NCI-H446 (cell line): ENCODE measurements at regions not wholly inside any gene's neighbourhood (a gene's known extent, or its start where the extent isn't known, plus 50 kb on each side); places are given as distances from the start of the nearest gene placed in this dataset.

Source experiments
- DNase-seq, 2 experiments: peaks; one replicate each; lab custom pipeline; 2025; lab: John Stamatoyannopoulos, UW

DNA sequence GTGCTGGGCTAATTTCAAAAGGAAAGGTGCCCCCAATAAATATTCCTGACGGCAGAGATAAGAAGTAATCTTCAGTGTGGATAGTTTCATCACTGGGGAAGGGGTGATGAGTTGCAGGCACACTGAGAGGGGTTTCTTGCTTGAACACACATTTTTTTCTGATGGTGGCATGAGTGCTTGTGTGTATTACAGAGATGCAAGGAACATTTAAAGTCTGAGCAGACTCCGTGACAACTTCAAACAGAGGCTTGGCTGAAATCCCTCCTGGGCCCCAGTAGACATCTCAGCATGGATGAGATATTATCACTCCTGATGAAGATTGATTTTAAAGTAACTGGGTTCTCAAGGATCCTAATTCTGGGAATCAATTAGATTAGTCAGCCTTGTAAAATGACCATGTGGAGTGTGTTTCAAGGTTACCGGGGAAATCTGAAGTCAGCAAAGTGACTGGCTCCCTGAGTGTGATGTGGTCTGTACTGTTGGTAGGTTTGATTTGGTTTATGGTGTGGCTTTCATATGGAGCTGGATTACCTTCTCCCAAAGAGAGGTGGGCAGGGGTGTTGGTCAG lies 435.8 kb upstream of the EEF2KMT start:
- no peak for DNase-seq

DNA sequence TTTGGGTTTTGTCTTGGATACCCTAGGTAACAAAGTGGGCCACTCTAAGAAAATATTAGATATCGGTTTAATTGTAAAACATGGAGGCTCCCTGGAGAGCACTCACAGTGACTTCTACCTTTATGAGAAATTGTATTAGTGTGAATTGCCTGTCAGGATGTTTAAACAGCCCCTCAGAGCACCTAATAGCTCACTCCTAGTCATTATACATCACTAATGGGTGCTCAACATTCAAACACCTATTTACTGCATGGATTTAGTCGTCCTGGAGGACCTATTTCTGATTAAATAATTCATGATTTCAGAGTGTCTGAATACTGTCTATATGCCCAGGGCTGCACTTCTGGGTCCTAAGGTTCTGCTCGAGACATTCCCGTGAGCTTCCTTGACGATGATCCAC lies 430.2 kb upstream of the EEF2KMT start:
- no peak for DNase-seq

DNA sequence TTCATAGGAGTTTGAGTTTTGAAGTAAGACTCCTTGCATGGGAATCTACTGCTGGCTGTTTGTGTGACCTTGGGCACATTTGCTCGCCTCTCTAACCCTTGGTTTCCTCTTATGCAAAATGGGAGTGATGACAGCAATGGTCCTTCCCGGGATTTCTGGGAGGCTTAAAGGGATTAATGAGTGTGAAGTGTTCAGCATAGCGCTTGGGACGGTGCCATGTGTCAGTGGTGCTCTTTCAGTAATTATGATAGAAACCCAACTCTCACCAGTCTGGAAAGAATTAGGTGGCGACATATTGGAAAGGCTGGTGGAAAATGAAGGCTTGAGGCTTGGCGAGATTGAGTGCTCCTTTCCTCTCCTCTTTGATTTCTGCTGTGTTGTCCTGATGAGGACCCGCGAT lies 429.2 kb upstream of the EEF2KMT start:
- DNase-seq, result no peak

DNA sequence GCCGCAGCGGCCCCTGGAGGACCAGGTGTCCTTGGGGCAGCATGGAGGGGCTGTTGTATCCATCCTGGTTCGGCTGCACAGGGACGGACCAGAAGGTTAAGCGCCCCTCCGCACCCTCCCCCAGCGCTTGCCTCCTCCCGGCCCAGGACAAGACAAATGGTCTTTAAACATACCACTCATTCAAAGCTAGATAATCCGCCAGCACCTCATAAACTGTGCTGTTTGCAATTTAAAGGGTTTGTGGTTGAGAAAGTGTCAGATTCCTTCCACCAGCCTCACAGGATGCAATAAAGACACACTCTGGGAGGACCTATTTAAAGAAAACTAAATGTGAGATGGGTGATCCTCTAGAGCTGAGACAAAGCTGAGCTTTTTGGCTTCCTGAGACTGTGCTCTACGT lies 426.2 kb upstream of the EEF2KMT start:
- no peak for DNase-seq

DNA sequence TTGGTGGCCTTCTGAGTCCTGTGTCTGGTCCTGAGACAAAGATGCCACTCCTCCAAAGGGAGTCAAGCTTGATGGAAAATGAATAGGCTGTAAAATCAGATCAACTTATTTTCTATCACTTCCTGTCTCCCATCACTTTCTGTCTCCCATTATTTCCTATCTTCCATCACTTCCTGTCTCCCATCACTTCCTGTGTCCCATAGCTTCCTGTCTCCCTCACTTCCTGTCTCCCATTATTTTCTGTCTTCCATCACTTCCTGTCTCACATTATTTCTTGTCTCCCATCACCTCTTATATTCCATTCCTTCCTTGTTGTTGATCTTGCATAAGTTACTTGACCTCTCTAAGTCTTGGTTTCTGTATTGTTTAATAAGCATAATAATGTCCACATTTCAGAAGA lies 418.5 kb upstream of the EEF2KMT start:
- DNase-seq, result no peak

DNA sequence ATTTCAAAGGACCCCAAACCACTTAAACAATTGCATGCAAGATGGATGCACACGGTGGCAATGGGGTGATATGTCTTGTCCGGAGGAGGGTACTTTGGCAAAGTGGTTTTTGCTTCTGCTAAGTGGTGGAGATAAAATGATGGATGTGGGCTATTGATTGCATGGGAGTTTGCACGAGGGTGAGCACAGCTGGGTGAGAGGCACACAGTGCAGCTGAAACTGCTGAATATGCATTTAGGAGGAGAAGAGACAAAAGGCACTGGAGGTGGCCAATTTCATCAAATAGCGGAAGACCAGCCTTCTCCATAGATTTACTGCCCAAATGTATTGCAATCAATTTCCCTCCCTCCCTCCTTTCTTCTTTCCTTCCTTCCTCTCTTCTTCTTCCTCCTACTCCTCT lies 414.4 kb upstream of the EEF2KMT start:
- no peak for DNase-seq

DNA sequence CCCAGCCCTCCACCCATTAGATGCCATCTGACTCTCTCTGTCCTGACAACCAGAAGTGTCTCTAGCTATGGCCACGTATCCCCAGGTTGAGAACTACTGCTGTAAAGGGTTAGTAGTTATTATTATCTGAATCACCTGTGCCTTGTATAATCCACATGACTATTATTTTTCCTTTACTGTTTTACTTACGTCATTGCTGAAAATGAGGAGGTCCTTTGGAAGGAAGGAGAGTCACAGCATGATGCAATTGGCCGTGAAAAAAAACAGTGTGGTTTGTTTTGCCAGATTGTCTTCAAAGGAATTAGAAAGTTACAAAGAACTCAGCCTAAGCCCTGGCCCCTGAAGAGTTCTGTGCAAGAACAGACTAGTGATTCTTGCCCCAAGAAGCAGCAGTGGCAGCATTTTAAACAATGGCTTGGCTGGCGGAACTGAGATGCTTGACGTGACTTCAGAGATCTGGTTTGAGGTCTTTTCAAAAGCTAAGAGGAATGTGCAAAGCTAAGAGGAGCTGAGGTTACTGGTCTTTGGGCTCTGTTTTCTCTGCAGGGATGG lies 413.3 kb upstream of the EEF2KMT start:
- no peak for DNase-seq

DNA sequence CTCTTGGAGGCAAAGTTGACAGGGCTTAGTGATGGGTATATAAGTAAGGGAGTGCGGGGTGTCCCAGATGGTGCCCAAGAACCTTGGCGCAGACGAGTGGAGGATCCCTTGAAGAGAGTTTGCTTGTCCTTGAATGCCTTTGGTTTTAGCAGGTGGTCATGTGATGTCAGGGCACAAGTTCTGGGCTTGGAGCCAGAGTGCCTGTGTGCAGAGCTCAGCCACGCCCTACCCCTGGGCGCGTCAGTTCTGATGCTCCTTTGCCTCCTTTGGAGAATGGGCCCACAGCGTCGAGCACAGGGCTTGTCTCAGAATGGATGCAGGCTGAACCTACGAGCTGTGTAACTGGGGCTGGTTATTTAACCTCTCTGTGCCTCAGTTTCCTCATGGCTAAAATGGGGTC lies 412.2 kb upstream of the EEF2KMT start:
- peak in 1 of 2 experiments; percentile 1 for DNase-seq

DNA sequence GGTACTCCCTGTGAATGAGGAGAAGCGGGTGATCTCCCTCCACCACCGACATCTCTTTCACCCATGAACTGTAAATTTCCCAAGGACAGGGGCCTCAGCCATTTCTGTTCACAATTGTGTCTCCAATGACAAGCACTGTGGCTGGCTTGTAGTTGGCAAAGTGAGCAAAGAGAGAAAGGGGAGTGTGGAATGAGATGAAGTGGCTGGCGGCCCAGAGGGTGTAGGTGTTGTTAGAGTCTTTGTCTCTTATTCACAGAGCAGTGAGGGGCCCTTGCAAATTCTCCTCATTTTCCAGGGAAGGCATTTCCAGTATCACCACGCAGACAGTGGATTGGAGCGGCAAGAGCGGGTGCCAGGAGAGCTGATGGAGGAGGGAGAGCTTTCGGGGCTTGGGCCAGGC lies 411.7 kb upstream of the EEF2KMT start:
- no peak for DNase-seq

DNA sequence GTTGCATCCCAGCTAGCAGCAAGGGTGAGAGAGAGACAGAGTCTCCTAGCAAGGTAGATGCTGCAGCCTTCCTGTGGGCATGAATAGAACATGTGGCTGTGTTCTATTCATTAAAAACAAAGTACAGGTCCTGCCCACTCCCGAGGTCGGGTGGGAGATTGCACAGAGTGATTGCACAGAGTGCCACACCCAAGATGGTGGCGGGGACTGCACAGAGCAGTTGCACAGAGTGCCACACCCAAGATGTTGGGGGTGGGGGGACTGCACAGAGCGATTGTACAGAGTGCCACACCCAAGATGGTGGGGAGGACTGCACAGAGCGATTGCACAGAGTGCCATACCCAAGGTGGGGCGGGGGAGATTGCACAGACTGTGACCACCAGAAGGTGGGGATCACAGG lies 410.8 kb upstream of the EEF2KMT start:
- no peak for DNase-seq

DNA sequence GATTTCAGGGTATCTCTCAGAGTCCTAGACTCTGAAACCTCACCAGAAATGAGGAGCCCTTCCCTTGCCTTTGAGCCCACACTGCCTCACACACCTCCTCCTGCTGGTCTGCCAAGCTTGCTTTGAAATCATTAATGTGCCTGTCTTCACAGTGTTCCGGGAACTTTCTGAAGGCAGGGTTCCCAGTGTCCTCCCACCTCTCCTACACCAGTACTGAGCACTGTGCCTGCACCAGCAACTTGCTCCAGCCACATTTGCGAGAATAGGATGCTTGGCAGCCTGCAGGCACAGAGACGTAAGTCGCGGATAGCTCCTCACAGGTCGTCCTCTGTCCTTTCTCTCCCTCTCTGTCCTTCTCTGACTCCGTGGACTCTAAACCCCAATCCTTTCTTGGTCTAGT lies 408.4 kb upstream of the EEF2KMT start:
- no peak for DNase-seq

DNA sequence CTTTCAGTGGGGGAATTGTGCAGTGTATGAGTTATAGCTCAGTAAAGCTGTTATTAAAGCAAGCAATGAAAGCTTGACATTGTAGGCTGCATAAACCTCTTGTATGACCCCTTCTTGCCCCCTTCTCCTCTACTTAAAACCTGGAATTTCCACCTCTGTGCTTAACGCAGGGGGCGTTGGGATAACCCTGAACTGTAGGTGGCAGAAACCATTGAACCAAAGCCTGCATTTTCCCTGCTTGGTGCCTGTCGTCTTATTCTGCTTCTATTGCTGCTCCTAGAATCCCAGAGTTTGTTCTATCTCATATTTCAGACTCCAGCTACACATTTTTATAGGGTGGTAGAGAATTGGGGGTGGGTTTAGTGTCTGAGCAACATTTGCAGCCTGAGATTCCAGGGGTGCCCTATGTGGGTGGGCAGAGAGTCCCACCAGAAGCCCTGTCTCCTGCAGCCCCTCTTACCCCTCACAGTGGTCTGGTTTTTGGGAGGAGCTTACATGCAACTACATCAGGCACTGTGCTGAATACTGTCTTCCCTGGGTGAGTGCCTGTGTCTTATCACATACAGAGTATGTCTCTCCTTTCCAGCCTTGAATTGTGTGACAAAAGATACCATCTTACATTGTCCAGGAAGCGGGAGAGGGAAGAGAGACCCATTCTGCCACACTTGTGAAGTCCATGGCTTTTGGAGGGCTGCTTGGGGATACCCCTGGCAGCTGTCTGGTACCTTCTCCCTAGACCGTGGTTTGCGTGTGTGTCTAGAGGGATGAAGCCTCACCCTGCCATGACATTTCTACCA lies 407.7 kb upstream of the EEF2KMT start:
- DNase-seq, result no peak

DNA sequence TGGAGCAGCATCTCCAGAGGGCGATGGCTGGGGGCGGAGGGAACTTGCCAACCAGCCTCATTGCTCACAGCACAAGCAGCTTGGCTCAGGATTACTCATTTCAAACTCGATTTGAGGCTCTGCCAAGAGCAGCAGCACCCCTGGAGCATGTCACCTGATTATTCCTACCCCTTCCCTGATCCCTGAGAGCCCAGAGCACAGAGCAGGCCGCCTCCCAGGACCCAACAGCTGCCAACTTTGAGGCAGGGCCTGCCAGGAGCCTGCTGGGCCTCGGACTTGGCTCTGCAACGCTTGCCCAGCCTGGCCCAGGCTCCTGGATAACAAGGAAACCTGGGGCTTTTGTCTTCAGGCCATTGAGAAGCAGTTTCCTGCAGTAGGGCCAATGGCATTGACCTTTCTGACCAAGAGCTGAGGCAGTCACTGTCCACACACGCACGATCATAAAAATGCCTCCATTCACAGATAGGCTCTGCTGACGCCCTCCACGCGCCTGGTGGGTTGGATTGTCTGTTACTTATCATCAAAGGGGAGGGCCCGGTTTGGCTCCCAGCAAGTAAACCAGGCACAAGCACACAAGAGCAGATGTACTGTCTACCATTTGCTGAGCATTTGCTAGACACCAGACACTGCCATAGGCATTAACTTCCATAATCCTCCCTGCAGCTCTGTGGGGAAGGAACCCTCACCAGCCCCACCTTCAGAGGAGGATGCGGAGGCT lies 406.6 kb upstream of the EEF2KMT start:
- peak; percentile 49 to 85 for DNase-seq

DNA sequence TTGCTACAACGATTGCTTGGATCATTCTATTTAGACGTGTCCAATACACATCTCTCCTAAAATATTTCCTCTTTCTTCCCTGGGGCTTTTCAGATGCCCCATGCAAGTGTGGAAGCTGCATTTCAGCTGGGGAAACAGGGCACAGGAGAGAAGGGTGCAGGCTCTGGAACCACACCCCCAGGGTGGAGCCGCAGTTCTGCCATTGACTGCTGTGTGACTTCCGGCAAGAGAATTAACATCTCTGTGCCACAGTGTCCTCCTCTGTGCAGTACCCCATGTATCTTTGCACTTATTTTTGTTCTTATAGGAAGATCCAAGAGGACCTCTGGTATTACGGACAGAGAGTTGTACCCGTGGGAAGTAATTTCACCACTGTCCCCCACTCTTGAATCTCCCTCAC lies 405.3 kb upstream of the EEF2KMT start:
- DNase-seq, result no peak

DNA sequence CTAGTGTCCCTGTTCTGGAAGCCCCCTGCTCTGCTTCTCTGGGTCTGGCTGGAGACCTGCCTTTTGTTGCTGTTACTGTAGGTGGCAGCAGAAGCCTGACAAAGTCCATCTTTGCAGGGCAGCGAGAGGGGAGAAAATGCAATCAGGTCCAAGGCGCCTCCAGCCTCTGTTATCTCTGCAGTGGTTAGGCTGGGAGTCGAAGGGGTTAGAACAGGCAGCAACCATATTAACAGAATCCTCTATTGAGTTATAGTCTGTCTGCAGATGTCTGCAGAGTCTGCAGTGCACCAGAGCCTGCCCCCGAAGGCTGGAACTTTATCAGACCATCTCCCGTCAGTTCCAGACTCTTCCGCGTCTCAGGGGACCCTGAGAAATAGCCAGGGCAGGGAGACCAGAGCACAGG lies 404.9 kb upstream of the EEF2KMT start:
- peak in 1 of 2 experiments; percentile 9 for DNase-seq

DNA sequence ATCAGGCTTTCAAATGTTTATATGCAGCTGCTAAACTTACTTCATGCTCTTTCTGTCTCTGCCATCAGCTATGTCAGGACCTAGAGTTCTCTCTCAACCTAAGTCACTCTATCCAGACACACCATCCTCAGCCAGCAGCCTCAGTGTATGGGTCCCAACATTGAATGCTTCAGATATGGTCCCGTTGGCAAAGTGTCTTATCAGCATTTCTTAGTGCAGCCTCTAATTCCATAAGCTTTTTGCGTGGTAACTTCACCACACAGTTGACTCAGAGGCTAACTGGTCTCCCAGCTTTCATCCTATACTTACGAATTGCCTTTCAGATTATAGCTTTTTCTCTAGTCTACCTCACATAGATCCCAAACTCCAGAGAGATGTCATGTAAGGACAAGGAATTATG lies 402.9 kb upstream of the EEF2KMT start:
- DNase-seq, result no peak

DNA sequence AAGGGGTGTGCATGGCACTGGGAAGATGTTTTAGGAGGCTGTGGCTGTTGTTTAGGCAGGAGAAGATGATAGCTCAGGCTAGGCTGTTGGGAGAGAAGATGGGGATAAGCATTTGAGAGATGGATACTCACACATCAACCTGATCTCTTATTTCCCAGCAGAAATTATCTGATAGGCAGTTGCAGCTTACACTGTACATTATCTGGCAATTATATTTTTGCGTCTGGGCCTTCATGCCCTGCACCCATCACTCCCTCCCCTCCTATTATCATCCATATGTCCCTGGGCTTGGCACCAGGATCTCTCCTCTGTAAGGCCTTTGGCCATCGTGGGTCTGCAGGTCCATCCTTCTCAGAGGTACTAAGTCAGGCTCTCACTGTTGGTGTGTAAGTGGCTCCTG lies 401.0 kb upstream of the EEF2KMT start:
- no peak for DNase-seq

DNA sequence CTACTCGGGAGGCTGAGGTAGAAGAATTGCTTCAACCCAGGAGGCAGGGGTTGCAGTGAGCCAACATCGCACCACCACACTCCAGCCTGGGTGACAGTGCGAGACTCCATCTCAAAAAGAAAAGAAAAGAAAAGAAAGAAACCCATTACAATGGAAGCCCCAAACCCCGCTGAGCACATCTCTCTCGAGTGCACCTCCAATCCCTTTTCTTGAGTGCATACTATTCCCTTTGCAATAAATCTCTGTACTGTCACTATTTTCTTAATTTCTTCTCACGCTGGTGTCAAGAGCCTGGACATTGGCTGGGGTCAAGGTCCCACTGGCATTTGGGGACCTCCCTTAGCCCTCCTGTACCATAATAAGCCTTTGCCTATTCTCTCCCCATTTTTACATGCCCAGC lies 398.4 kb upstream of the EEF2KMT start:
- no peak for DNase-seq

DNA sequence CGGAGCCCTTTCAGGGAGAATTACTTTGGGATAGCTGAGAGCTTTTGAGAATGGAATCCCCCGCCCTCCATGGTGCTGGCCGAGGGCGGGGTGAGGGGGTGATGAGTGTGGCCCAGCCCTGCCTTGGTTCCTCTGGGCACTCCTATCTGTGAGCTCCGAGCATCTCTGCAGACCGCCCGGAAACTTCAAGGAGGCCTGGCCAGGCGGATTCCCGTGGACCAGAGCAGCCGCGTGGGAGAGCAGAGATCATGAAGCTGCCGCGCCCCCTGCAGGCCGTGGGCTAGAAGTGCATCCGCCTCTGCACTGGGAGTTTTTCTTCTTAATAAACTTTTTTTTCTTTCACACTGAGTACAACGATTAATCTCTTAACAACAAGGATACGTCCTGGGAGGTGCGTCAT lies 392.9 kb upstream of the EEF2KMT start:
- DNase-seq, result peak; percentile 0 to 42

DNA sequence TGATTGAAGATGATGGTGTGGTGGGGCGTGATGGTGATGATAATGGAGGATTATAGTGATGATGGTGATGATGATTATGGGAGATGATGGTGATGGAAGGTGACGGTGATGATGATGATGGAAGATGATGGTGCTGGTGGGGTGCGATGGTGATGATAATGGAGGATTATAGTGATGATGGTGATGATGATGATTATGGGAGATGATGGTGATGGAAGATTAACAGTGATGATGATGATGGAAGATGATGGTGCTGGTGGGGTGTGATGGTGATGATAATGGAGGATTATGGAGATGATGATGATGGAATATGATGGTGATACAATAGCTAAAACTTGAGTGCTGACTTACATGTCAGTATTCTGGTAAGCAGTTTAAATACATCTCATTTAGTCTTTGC lies 391.0 kb upstream of the EEF2KMT start:
- no peak for DNase-seq

DNA sequence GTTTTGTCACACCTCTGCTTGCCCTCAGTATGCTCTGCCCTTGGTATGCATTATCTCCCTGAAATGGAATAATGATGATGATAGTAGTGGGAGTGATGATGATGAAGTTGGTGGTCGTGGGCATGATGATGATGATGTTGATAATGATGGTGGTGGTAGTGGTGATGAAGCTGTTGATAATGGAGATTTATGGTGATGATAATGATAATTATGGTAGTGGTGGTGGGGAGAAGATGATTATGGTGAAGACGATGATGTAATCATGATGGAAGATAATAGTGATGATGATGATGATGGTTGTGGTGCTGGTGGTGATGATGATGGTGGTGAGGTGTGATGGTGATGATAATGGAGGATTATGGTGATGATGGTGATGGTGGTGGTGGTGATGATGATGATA lies 390.1 kb upstream of the EEF2KMT start:
- DNase-seq, result no peak

DNA sequence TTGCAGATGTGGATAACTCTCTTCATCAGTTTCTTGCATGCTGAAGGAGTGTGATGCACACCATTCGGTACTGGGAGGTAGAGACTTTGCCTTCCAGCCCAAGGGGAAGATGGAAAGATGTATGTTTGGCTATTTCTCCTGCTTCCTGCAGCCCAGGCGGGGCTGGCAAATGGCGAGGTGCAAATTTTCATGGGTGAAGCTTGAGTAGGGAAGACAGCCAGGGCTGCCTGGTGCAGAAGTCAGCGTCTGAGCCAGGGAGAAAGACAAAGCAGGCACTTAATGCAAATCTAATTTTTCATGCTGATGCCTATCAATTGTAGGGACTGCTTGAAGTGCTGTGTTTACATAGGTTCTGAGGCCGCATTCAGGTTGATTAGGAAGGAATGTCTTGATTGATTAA lies 384.7 kb upstream of the EEF2KMT start:
- DNase-seq, result no peak
